ENCODE measurements at regions not wholly inside any gene's neighbourhood (a gene's known extent, or its start where the extent isn't known, plus 50 kb on each side); places are given as distances from the start of the nearest gene placed in this dataset.

GRCh38 chr14:105602243-105602750 lies 75.9 kb downstream of the TMEM121 start:
- peaks cover 3% of the 10 kb centered on the region for H3K27me3 Mint-ChIP-seq (ENCODE audit: insufficient read depth, low read depth, poor library complexity)
- H3K4me2 ChIP-seq, result no peak overlapping the region
- peaks cover 65% of the 10 kb centered on the region for H3K9me3 Mint-ChIP-seq
- H4K20me1 ChIP-seq (replicated peaks; ENCODE audit: insufficient read depth), result no peaks in the 10 kb centered on the region
- no peaks in the 10 kb centered on the region for H3K4me1 Mint-ChIP-seq
- H3K9me2 ChIP-seq (ENCODE audit: insufficient read depth), result no peaks in the 10 kb centered on the region
- no peak overlapping the region for H2AFZ ChIP-seq
- no peaks in the 10 kb centered on the region for H3K4me1 ChIP-seq (ENCODE audit: insufficient read depth)
- H3K27ac ChIP-seq (ENCODE audit: low read depth), result no peak overlapping the region
- ATAC-seq, result no peak
- no peaks in the 10 kb centered on the region for H3K79me2 ChIP-seq (replicated peaks; ENCODE audit: insufficient read depth)
- TF ChIP-seq EZH2phosphoT487 (IDR thresholded peaks at IDR 0.05; ENCODE audit: unreplicated experiment) (no peak), EZH2 (IDR thresholded peaks at IDR 0.05; ENCODE audit: low read depth, unreplicated experiment) (no peak), JUNB (IDR thresholded peaks at IDR 0.05; ENCODE audit: unreplicated experiment) (no peak), ZNF114 (CRISPR knock-in tag; IDR thresholded peaks at IDR 0.05) (no peak), POLR2AphosphoS5 (IDR thresholded peaks at IDR 0.05; ENCODE audit: low read depth) (no peak), CREB1 (CRISPR knock-in tag; IDR thresholded peaks at IDR 0.05; ENCODE audit: low read depth) (no peak), ZNF462 (CRISPR knock-in tag; IDR thresholded peaks at IDR 0.05) (no peak), ETS1 (IDR thresholded peaks at IDR 0.05) (no peak), CTCF (conservative IDR thresholded peaks at IDR 0.05; ENCODE audit: low read depth in 2 of 2) (no peak), NANOG (IDR thresholded peaks at IDR 0.05; ENCODE audit: borderline replicate concordance) (no peak), ZNF331 (CRISPR knock-in tag; IDR thresholded peaks at IDR 0.05; ENCODE audit: low read depth) (no peak), STAT1 (IDR thresholded peaks at IDR 0.05; ENCODE audit: unreplicated experiment) (no peak), REST (IDR thresholded peaks at IDR 0.05; ENCODE audit: unreplicated experiment) (no peak)
- no peak overlapping the region for H3K4me3 ChIP-seq
- no peak overlapping the region for H3K27ac Mint-ChIP-seq
- no peaks in the 10 kb centered on the region for H3K27me3 ChIP-seq (ENCODE audit: insufficient read depth)
- no peak for DNase-seq (ENCODE audit: low spot score)
- H3F3A ChIP-seq (replicated peaks; ENCODE audit: low read depth), result no peaks in the 10 kb centered on the region
- H3K36me3 ChIP-seq (ENCODE audit: insufficient read depth), result no peaks in the 10 kb centered on the region
- peaks cover 18% of the 10 kb centered on the region for H3K36me3 Mint-ChIP-seq (ENCODE audit: low read depth)
- no peak overlapping the region for H3K4me3 Mint-ChIP-seq
